Hematopoietic multipotent progenitor cell treated with erythropoietin and hydrocortisone succinate and interleukin-3 and kit ligand, for 15 days (in vitro differentiated cells): ENCODE measurements at regions not wholly inside any gene's neighbourhood (a gene's known extent, or its start where the extent isn't known, plus 50 kb on each side); places are given as distances from the start of the nearest gene placed in this dataset.

Experiments used
- DNase-seq: peaks from one replicate; pipeline ENCODE4 v3.0.0-alpha.2; 2015; ENCODE audit warnings: low spot score

GRCh38 chr5:162485666-162486292, 418.2 kb downstream of the GABRG2 start:
- DNase-seq = no peak

GRCh38 chr5:162487528-162488525, 420.3 kb downstream of the GABRG2 start:
- DNase-seq = no peak

- no peak for DNase-seq
These were observed 428.7 kb downstream of the GABRG2 start for GRCh38 chr5:162496100-162496808.

GRCh38 chr5:162497455-162497854, 429.9 kb downstream of the GABRG2 start:
- DNase-seq = no peak

- DNase-seq = no peak
These were observed 435.2 kb downstream of the GABRG2 start for GRCh38 chr5:162502780-162503179.

- no peak for DNase-seq
These were observed 436.2 kb downstream of the GABRG2 start for GRCh38 chr5:162503796-162504195.

GRCh38 chr5:162512935-162513565, 445.5 kb downstream of the GABRG2 start:
- no peak for DNase-seq

- no peak for DNase-seq
These were observed 446.5 kb downstream of the GABRG2 start for GRCh38 chr5:162514116-162514515.

- no peak for DNase-seq
These were observed 453.3 kb downstream of the GABRG2 start for GRCh38 chr5:162520878-162521277.

GRCh38 chr5:162529209-162529608, 461.6 kb downstream of the GABRG2 start:
- no peak for DNase-seq

- no peak for DNase-seq
These were observed 462.3 kb downstream of the GABRG2 start for GRCh38 chr5:162529886-162530285.

GRCh38 chr5:162543437-162543836, 475.9 kb downstream of the GABRG2 start:
- no peak for DNase-seq

GRCh38 chr5:162544905-162545304, 477.3 kb downstream of the GABRG2 start:
- no peak for DNase-seq

- no peak for DNase-seq
These were observed 482.7 kb downstream of the GABRG2 start for GRCh38 chr5:162550236-162550635.

- no peak for DNase-seq
These were observed 490.5 kb downstream of the GABRG2 start for GRCh38 chr5:162558120-162558519.

GRCh38 chr5:162567644-162568043, 500.1 kb downstream of the GABRG2 start:
- no peak for DNase-seq

- DNase-seq = no peak
These were observed 506.2 kb downstream of the GABRG2 start for GRCh38 chr5:162573758-162574157.

- no peak for DNase-seq
These were observed 524.2 kb downstream of the GABRG2 start for GRCh38 chr5:162591724-162592123.

- no peak for DNase-seq
These were observed 526.3 kb downstream of the GABRG2 start for GRCh38 chr5:162593881-162594280.

GRCh38 chr5:162603443-162604070, 536.0 kb downstream of the GABRG2 start:
- DNase-seq = no peak

- DNase-seq = no peak
These were observed 540.3 kb downstream of the GABRG2 start for GRCh38 chr5:162607879-162608278.
